ENCODE measurements at regions not wholly inside any gene's neighbourhood (a gene's known extent, or its start where the extent isn't known, plus 50 kb on each side); places are given as distances from the start of the nearest gene placed in this dataset.
A peak's percentile ranks its signal among the peaks of the same experiment; 100 is the strongest.

GRCh38 chr6:43849844-43850243 is 79.8 kb downstream of the VEGFA start:
- DNase-seq (ENCODE audit: low spot score), result no peak

- DNase-seq (ENCODE audit: low spot score), result no peak
Observed at GRCh38 chr6:43848671-43849391, 78.8 kb downstream of the VEGFA start.

- no peak for DNase-seq (ENCODE audit: low spot score)
Observed at GRCh38 chr6:43847741-43848630, 78.0 kb downstream of the VEGFA start.

GRCh38 chr6:43846556-43846955 is 76.5 kb downstream of the VEGFA start:
- no peak for DNase-seq (ENCODE audit: low spot score)

- DNase-seq (ENCODE audit: low spot score), result no peak
Observed at GRCh38 chr6:43845646-43846045, 75.6 kb downstream of the VEGFA start.

- DNase-seq (ENCODE audit: low spot score), result no peak
Observed at GRCh38 chr6:43843669-43844171, 73.7 kb downstream of the VEGFA start.

GRCh38 chr6:43843097-43843645 is 73.2 kb downstream of the VEGFA start:
- DNase-seq (ENCODE audit: low spot score), result no peak

GRCh38 chr6:43842231-43842794 is 72.3 kb downstream of the VEGFA start:
- no peak for DNase-seq (ENCODE audit: low spot score)

- DNase-seq (ENCODE audit: low spot score), result no peak
Observed at GRCh38 chr6:43840490-43841218, 70.6 kb downstream of the VEGFA start.

- peak; percentile 34 for DNase-seq (ENCODE audit: low spot score)
Observed at GRCh38 chr6:43838276-43839036, 68.4 kb downstream of the VEGFA start.

GRCh38 chr6:43837507-43837906 is 67.5 kb downstream of the VEGFA start:
- no peak for DNase-seq (ENCODE audit: low spot score)

GRCh38 chr6:43836507-43837240 is 66.7 kb downstream of the VEGFA start:
- DNase-seq (ENCODE audit: low spot score), result no peak

Data from cerebellar cortex (tissue), 1 donor.